Liver (tissue), 3 donors: ENCODE measurements at regions not wholly inside any gene's neighbourhood (a gene's known extent, or its start where the extent isn't known, plus 50 kb on each side); places are given as distances from the start of the nearest gene placed in this dataset.

Experiments
- HNF4A ChIP-seq, 2 donors: conservative IDR thresholded peaks; 2 replicates each; pipeline ENCODE4 v1.6.1; 2016; ENCODE audit warnings: antibody characterized with exemption in 2 of 2, mild to moderate bottlenecking in 2 of 2
- HNF4G ChIP-seq: IDR thresholded peaks from 2 replicates; pipeline ENCODE4 v1.6.1; 2016; ENCODE audit warnings: antibody characterized with exemption
- JUND ChIP-seq, 2 donors: IDR thresholded peaks; 2 replicates each; pipeline ENCODE4 v1.6.1; 2016; ENCODE audit warnings: antibody characterized with exemption in 2 of 2
- MAX ChIP-seq: IDR thresholded peaks from 2 replicates; pipeline ENCODE4 v1.6.1; 2016; ENCODE audit warnings: antibody characterized with exemption
- NR2F2 ChIP-seq: IDR thresholded peaks from 2 replicates; pipeline ENCODE4 v1.6.1; 2016; ENCODE audit warnings: antibody characterized with exemption
- RAD21 ChIP-seq, 2 donors: IDR thresholded peaks; 2 replicates each; pipeline ENCODE4 v1.6.1; 2016; ENCODE audit warnings: antibody characterized with exemption in 2 of 2, mild to moderate bottlenecking in 2 of 2
- RXRA ChIP-seq, 2 donors: IDR thresholded peaks; 2 replicates each; pipeline ENCODE4 v1.6.1; 2017 to 2018; ENCODE audit warnings: antibody characterized with exemption in 2 of 2, mild to moderate bottlenecking in 1 of 2
- SP1 ChIP-seq: IDR thresholded peaks from 2 replicates; pipeline ENCODE4 v1.6.1; 2018; ENCODE audit warnings: antibody characterized with exemption, mild to moderate bottlenecking
- TAF1 ChIP-seq: conservative IDR thresholded peaks from 2 replicates; pipeline ENCODE4 v1.6.1; 2016; ENCODE audit warnings: antibody characterized with exemption, mild to moderate bottlenecking
- YY1 ChIP-seq: IDR thresholded peaks from 2 replicates; pipeline ENCODE4 v1.6.1; 2016; ENCODE audit warnings: antibody characterized with exemption, mild to moderate bottlenecking
- TF ChIP-seq, protein P1 (sequence below): fragments of 150-350 bp; IDR thresholded peaks from 2 replicates; pipeline ENCODE4 v1.5.1; 2017; ENCODE audit warnings: improper control_type of control experiment, low read depth, low read length; ENCODE audit not compliant: missing input control
- TF ChIP-seq, protein P2 (sequence below): IDR thresholded peaks from 2 replicates; pipeline ENCODE4 v1.6.1; 2016; ENCODE audit warnings: antibody characterized with exemption
- TF ChIP-seq, protein P3 (sequence below): IDR thresholded peaks from 2 replicates; pipeline ENCODE4 v1.6.1; 2016; ENCODE audit warnings: antibody characterized with exemption, mild to moderate bottlenecking
- donor health status: healthy.
- donor health status: healthy.

- TF ChIP-seq, protein P1, sequence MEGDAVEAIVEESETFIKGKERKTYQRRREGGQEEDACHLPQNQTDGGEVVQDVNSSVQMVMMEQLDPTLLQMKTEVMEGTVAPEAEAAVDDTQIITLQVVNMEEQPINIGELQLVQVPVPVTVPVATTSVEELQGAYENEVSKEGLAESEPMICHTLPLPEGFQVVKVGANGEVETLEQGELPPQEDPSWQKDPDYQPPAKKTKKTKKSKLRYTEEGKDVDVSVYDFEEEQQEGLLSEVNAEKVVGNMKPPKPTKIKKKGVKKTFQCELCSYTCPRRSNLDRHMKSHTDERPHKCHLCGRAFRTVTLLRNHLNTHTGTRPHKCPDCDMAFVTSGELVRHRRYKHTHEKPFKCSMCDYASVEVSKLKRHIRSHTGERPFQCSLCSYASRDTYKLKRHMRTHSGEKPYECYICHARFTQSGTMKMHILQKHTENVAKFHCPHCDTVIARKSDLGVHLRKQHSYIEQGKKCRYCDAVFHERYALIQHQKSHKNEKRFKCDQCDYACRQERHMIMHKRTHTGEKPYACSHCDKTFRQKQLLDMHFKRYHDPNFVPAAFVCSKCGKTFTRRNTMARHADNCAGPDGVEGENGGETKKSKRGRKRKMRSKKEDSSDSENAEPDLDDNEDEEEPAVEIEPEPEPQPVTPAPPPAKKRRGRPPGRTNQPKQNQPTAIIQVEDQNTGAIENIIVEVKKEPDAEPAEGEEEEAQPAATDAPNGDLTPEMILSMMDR: no peak
- no peak for TF ChIP-seq NR2F2
- TF ChIP-seq YY1: no peak
- no peak for TF ChIP-seq TAF1
- TF ChIP-seq, protein P2, sequence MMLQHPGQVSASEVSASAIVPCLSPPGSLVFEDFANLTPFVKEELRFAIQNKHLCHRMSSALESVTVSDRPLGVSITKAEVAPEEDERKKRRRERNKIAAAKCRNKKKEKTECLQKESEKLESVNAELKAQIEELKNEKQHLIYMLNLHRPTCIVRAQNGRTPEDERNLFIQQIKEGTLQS: no peak
- TF ChIP-seq JUND (IDR thresholded peaks at IDR 0.05): no peak
- no peak for TF ChIP-seq RAD21 (IDR thresholded peaks at IDR 0.05)
- TF ChIP-seq, protein P3, sequence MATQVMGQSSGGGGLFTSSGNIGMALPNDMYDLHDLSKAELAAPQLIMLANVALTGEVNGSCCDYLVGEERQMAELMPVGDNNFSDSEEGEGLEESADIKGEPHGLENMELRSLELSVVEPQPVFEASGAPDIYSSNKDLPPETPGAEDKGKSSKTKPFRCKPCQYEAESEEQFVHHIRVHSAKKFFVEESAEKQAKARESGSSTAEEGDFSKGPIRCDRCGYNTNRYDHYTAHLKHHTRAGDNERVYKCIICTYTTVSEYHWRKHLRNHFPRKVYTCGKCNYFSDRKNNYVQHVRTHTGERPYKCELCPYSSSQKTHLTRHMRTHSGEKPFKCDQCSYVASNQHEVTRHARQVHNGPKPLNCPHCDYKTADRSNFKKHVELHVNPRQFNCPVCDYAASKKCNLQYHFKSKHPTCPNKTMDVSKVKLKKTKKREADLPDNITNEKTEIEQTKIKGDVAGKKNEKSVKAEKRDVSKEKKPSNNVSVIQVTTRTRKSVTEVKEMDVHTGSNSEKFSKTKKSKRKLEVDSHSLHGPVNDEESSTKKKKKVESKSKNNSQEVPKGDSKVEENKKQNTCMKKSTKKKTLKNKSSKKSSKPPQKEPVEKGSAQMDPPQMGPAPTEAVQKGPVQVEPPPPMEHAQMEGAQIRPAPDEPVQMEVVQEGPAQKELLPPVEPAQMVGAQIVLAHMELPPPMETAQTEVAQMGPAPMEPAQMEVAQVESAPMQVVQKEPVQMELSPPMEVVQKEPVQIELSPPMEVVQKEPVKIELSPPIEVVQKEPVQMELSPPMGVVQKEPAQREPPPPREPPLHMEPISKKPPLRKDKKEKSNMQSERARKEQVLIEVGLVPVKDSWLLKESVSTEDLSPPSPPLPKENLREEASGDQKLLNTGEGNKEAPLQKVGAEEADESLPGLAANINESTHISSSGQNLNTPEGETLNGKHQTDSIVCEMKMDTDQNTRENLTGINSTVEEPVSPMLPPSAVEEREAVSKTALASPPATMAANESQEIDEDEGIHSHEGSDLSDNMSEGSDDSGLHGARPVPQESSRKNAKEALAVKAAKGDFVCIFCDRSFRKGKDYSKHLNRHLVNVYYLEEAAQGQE: no peak
- no peak for TF ChIP-seq RXRA (IDR thresholded peaks at IDR 0.05)
- no peak for TF ChIP-seq MAX
- TF ChIP-seq SP1: no peak
- no peak for TF ChIP-seq HNF4A (conservative IDR thresholded peaks at IDR 0.05)
- TF ChIP-seq HNF4G: no peak
Observed at GRCh38 chr17:55988861-55989260, 164.4 kb upstream of the ANKFN1 start.
